ENCODE measurements at regions not wholly inside any gene's neighbourhood (a gene's known extent, or its start where the extent isn't known, plus 50 kb on each side); places are given as distances from the start of the nearest gene placed in this dataset.
"Not testable (repeated sequence)": the region's sequence is repeated elsewhere in the genome, so short reads cannot be mapped to it uniquely, and the experiment has no call there.

DNA sequence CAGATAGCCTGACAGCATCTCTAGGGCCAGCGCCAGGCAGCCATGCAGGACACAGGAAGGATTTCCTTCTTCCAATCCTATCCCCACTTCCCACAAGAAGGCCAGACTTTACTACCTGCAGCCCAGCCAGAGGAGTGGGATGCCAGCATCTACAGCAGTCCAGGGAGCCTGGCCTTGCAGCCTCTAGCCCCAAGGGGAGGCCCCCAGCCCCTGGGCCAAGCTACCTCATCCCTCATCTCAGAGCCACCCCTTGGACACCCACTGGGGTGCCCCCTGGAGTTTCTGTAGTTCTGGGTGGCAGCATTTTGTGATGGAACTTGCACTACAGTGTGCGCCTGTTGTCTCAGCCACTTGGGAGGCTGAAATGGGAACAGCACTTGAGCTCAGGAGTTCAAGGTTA, 170.8 kb upstream of the PODXL start:
- no peak for DNase-seq (ENCODE audit: low read depth)

DNA sequence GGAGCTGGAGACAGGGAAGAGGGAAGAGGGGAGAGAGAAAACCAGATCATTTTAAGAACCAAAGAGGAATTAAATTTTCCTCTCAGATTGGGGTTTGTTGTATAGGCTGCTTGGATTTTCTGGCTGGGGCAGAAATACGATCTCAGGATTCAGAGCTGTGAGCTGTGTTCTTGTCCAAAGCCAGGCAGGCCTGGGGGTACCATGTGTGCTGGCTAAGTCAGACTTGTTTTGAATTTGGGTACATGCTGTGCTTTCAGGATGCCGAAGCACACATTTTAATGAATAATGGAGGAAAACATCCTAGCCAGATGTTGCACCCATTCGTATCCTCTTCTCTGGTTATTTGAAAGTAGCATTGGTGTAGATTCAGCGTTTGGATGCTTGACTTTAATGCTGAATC, 170.3 kb upstream of the PODXL start:
- DNase-seq (ENCODE audit: low read depth), result no peak

DNA sequence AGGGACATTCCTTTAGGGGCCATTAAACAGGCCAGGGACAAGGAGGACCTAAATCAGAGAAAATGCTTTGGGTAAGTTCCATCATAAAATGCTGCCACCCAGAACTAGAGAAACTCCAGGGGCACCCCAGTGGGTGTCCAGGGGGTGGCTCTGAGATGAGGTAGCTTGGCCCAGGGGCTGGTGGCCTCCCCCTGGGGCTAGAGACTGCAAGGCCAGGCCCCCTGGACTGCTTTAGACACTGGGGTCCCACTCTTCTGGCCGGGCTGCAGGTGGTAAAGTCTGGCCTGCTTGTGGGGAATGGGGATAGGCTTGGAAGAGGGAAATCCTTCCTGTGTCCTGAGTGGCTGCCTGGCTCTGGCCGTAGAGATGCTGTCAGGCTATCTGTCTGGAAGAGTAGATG, 169.6 kb upstream of the PODXL start:
- DNase-seq (ENCODE audit: low read depth), result no peak

GRCh38 chr7:131724776-131725345, 168.4 kb upstream of the PODXL start:
- no peak for DNase-seq (ENCODE audit: low read depth)

GRCh38 chr7:131723926-131724325, 167.5 kb upstream of the PODXL start:
- DNase-seq (ENCODE audit: low read depth), result no peak

DNA sequence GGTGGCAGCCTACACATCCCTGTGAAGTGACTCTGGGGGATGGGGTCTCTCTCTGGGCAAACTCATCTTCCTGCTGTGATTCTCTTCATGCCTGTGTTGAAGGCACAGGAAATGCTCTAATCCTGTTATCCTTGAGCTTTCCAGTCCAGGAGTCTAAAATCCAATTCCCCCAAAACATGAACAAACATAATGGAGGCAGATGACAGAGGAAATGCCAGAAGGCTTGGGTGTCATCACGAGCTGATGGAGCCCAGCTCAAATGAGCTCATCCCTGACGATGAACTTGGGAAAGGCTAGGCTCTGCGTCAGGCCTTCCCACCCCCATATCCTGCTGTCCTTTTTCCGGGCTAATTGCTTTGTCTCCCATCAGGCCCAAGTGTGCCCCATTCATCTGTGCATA, 165.9 kb upstream of the PODXL start:
- DNase-seq (ENCODE audit: low read depth), result no peak

DNA sequence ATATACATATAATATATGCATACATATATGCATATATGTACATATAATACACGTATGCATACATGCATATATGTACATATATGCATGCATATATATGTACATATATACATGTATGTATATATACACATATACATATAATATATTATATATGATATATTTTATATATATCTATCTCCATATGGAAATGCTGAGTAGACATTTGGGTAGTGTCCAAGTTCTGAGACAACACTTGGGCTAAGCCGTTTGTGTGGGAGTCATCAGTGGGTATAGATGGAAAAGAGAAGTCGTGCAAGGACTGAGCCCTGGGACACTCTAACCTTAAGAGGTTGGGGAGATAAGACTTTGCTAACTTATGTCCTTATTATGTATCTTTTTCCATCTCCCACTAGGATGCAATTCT, 165.2 kb upstream of the PODXL start:
- DNase-seq (ENCODE audit: low read depth), result no peak

DNA sequence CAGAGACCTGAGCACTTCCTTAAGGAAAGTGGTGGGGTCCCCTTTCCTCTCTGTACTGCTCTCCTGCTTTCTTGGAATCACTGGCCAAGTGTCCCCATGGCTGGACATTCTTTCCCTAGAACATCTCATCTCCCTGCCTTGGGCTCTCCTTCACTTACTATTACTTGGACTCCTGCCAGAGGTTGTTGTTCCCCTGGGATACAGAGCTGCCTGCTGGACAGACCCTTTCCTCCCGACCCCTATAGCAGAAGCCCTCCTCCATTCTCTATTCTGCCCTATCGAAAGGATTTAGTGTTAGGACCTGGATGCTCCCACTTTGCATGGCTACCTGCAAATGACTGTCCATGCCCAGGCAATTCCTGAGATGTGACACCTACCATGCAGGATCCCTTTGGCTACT, 164.3 kb upstream of the PODXL start:
- DNase-seq (ENCODE audit: low read depth), result no peak

- no peak for DNase-seq (ENCODE audit: low read depth)
Measured at GRCh38 chr7:131717181-131717580, 160.8 kb upstream of the PODXL start.

DNA sequence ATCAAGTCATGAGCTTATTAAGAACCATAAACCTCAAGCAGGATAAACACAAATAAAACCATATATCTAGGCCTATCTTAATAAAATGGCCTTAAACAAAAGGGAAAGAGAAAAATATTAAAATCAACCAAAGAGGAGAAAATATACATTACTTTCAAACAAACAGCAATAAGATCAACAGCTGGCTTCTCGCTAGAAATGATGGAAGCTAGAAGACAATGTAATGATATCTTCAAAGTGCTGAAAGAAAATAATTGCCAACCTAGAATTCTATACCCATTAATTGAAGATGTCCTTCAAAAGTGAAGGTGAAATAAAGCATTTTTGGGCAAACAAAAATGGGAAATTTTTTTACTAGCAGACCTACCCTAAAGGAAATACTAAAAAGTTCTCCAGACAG, 142.9 kb upstream of the PODXL start:
- DNase-seq (ENCODE audit: low read depth), result no peak

DNA sequence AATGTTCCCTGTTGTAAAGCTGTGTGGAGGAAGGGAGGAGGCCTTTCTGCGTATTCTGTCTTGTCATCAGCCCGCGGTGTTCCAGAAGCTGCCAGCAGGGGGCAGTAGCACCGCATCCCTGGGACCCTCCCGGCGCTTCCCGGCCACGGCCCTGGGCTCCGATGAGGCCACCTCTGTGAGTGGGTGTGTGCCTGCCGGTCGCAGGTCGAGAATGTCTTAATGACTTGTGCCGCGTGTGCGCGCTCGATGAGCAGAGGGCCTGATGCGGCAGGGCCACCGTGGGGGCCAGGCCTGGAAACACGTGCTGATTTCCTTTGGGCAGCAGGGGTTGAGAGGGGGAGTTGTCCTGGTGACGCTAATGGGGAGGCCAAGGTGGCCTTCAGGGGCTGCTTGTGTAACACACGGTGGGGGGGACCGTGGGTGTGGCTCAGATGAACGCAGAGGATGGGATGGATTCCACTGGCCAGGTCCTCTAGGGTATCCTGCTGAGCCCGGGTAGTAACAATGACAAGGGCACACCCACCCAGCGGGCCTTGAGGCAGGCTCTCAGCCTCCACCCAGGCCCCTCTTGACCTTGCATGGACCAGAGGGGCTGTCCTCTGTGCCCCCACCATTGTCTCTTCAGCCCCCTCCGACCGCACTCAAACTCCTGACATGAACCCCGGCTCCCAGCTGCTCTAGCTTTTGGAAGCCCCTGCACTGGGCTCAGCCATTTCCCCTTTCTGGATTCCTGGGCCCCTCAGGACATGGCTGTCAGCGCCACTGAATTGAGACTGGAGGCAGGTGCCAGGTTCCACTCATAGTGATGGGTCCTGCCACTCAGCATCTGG, 135.9 kb upstream of the PODXL start:
- DNase-seq (ENCODE audit: low read depth), result no peak

- no peak for DNase-seq (ENCODE audit: low read depth)
Measured at GRCh38 chr7:131691454-131692130, 135.2 kb upstream of the PODXL start.

DNA sequence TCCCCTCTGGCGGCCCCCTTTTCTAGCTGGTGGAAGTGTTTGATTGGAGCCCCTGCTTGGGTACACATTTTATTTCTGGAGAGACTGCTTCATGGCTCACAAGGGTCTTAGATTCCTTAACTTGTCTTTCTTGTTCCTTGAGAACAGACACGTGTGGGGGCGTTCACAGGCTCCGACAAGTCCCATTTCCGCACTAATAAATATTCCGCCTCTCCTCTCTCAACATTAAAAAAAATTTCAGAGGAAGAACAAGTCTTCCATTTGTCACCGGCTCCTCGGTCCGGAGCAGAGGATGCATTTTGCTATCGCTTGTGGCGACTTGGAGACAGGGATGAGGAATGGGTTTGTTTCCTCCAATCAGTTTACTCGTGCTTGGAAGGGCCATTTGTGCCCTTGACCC, 134.0 kb upstream of the PODXL start:
- no peak for DNase-seq (ENCODE audit: low read depth)

GRCh38 chr7:131689662-131690234, 133.3 kb upstream of the PODXL start:
- DNase-seq (ENCODE audit: low read depth), result no peak

GRCh38 chr7:131688738-131689661, 132.6 kb upstream of the PODXL start:
- DNase-seq (ENCODE audit: low read depth), result no peak

DNA sequence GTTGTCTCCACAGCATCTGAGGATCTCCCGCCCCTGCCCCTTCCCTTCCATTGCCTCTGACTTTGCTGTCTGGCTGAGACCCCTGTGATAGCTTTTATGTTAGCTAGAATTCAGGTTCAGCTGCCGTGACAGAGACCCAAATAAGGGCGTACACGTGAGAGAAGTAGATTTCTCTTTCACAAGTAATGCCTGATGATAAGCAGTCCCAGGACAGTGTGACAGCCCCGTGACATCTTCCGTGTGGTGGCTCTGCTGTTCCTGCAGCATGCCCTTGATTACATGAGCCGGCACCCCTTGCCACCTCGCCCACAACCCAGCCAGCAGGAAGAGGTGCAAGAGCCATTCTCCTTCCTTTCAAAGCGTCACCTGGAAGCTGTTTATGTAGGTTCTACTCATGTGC, 130.9 kb upstream of the PODXL start:
- no peak for DNase-seq (ENCODE audit: low read depth)

DNA sequence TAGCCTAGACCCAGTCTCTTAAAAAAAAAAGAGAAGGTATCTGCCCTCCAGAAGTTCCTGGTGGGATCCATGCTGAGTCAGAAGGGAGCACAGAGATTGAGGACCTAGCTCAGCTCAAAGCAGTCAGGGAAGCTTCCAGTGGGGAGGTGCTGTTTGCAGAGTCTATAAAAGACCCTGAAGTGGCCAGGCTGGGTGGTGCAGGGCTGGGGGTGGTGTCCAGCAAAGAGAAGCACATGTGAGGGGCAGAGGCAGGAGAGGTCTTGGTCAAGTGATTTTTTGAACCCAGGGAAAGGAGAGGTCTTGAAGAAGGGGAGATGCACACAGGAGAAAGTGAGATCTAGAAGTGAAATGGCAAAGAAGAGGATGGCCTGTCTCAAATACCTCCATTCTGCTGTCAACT, 130.4 kb upstream of the PODXL start:
- no peak for DNase-seq (ENCODE audit: low read depth)

GRCh38 chr7:131683536-131684125, 127.2 kb upstream of the PODXL start:
- no peak for DNase-seq (ENCODE audit: low read depth)

DNA sequence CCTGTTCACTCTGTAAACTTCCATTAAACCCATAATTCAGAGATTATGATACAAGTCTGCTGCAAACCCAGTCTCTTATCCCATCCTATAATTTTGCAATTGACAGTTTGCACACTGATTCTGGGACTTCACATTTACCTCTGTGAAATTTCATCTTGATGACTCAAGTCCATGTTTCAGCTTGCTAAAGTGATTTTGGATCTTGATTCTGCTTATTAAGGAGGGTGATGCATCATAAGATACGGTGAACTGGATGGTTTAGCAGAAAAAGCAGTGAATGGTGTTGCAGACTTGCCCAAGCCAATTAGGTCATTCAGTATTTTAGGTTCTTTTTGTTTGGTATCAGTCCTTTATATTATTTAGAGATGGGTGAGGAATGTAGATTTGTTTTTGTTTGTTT, 125.5 kb upstream of the PODXL start:
- DNase-seq (ENCODE audit: low read depth), result no peak

DNA sequence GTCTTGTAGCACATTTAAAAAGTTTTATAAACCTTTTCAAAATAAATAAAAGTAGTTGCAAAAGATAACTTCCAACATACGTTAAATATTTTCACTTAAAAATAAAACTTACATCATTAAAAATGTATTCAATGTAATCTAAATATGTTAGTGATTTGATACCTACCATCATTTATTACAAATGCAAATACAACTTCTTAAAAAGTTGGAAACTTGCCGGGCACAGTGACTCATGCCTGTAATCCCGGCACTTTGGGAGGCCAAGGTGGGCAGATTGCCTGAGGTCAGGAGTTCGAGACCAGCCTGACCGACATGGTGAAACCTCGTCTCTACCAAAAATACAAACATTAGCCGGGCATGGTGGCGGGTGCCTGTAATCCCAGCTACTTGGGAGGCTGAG, 122.6 kb upstream of the PODXL start:
- DNase-seq (ENCODE audit: low read depth), result not testable (repeated sequence)

DNA sequence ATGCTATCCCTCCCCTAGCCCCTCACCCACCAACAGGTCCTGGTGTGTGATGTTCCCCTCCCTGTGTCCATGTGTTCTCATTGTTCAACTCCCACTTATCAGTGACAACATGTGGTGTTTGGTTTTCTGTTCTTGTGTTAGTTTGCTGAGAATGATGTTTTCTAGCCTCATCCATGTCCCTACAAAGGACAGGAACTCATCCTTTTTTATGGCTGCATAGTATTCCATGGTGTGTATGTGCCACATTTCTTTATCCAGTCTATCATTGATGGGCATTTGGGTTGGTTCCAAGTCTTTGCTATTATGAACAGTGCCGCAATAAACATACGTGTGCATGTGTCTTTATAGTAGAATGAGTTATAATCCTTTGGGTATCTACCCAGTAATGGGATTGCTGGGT, 120.4 kb upstream of the PODXL start:
- not testable (repeated sequence) for DNase-seq (ENCODE audit: low read depth)

- DNase-seq (ENCODE audit: low read depth), result no peak
Measured at GRCh38 chr7:131674131-131674530, 117.7 kb upstream of the PODXL start.

Data from T-helper 22 cell (primary cell).